Spleen (tissue), 11 donors: ENCODE measurements at regions not wholly inside any gene's neighbourhood (a gene's known extent, or its start where the extent isn't known, plus 50 kb on each side); places are given as distances from the start of the nearest gene placed in this dataset.

Source experiments
- DNase-seq: peaks from one replicate; pipeline ENCODE4 v3.0.0-alpha.2; 2020
- H3K27ac ChIP-seq, 8 donors: fragments of 200-600 bp; sonication (generic) in 7 of 8; 1 replicate in 4 of 8; 2 replicates in 4 of 8; pipeline versions ENCODE4 v1.5.0 to v1.8.0; 2016 to 2021; ENCODE audit warnings: inconsistent platforms in 4 of 8, mild to moderate bottlenecking in 4 of 8, moderate library complexity in 1 of 8
- H3K27me3 ChIP-seq, 7 donors: fragments of 200-600 bp; sonication (generic) in 6 of 7; replicated peaks in 1 of 7; 1 replicate in 4 of 7; 2 replicates in 3 of 7; pipeline versions ENCODE4 v1.5.0 to v1.8.0; 2016 to 2021; ENCODE audit warnings: inconsistent platforms in 3 of 7, mild to moderate bottlenecking in 1 of 7
- H3K36me3 ChIP-seq, 6 donors: fragments of 200-600 bp; sonication (generic) in 5 of 6; 1 replicate in 4 of 6; 2 replicates in 2 of 6; pipeline versions ENCODE4 v1.5.0 to v1.8.0; 2016 to 2021; ENCODE audit warnings: inconsistent platforms in 2 of 6
- H3K4me1 ChIP-seq, 6 donors: fragments of 200-600 bp; sonication (generic) in 5 of 6; 1 replicate in 3 of 6; 2 replicates in 3 of 6; pipeline versions ENCODE4 v1.5.0 to v1.8.0; 2016 to 2021; ENCODE audit warnings: inconsistent platforms in 3 of 6
- H3K4me3 ChIP-seq, 8 donors: fragments of 200-600 bp; sonication (generic) in 7 of 8; 1 replicate in 4 of 8; 2 replicates in 4 of 8; pipeline versions ENCODE4 v1.5.0 to v1.8.0; 2016 to 2021; ENCODE audit warnings: inconsistent platforms in 4 of 8, mild to moderate bottlenecking in 4 of 8, moderate library complexity in 2 of 8
- H3K9me3 ChIP-seq, 8 donors: fragments of 200-600 bp; sonication (generic) in 7 of 8; 1 replicate in 4 of 8; 2 replicates in 4 of 8; pipeline versions ENCODE4 v1.5.0 to v1.8.0; 2016 to 2021; ENCODE audit warnings: inconsistent platforms in 4 of 8
- POLR2A ChIP-seq, 3 donors: fragments of 450-650 bp; IDR thresholded peaks; one replicate each; pipeline ENCODE4 v1.5.1; 2017; ENCODE audit warnings: antibody characterized with exemption in 3 of 3, mild to moderate bottlenecking in 1 of 3
- POLR2AphosphoS5 ChIP-seq, 3 donors: sonication (generic); formaldehyde crosslinking; IDR thresholded peaks; one replicate each; pipeline ENCODE4 v1.5.1; 2017; ENCODE audit warnings: antibody characterized with exemption in 3 of 3
- WGBS, 5 donors: extraction: QIAGEN DNeasy Blood & Tissue Kit in 3 of 5; methylation state at CpG; one replicate each; pipeline versions ENCODE4 v1.1.5 to v1.1.7; 2013 to 2018; 5-methylcytosine and 5-hydroxymethylcytosine counted together
- intact Hi-C: fragments of 100-400 bp; cut with DNase I; formaldehyde crosslinking; loops from one replicate; pipeline ENCODE4 v1.15.0; 2023; ENCODE audit warnings: low total_unique reads
- TF ChIP-seq, protein P1 (sequence below), 11 experiments: fragments of 200-600 bp in 7 of 11; fragments of 450-650 bp in 4 of 11; sonication (generic) in 4 of 11; IDR thresholded peaks in 8 of 11; conservative IDR thresholded peaks in 3 of 11; 1 replicate in 7 of 11; 2 replicates in 4 of 11; pipeline versions ENCODE4 v1.4.0 to v1.8.0; 2016 to 2021; ENCODE audit warnings: antibody characterized with exemption in 11 of 11, inconsistent platforms in 4 of 11, mild to moderate bottlenecking in 1 of 11
- donor health status: healthy with polysubstance abuse.
- donor health status: DM: no; HTN: no; CAD: no; lungs with moderate emphysema.
- donor health status: DM: no; HTN: no; CAD: no.
- donor health status: Bipolar disorder and iron deficiency.
- donor health status: healthy.
- donor health status: DM: no; HTN: no; CAD: no.
- donor health status: DM: yes; HTN: yes; CAD: no.

- Histone ChIP-seq H3K27ac (no peak overlapping the region), H3K4me1 (no peaks in the 10 kb centered on the region), H3K27me3 (peaks cover 0 to 12% (median 0%) of the 10 kb centered on the region in 7 donors), H3K9me3 (no peaks in the 10 kb centered on the region), H3K36me3 (no peaks in the 10 kb centered on the region), H3K4me3 (no peak overlapping the region)
- intact Hi-C loops: no loop called here
- TF ChIP-seq, protein P1, sequence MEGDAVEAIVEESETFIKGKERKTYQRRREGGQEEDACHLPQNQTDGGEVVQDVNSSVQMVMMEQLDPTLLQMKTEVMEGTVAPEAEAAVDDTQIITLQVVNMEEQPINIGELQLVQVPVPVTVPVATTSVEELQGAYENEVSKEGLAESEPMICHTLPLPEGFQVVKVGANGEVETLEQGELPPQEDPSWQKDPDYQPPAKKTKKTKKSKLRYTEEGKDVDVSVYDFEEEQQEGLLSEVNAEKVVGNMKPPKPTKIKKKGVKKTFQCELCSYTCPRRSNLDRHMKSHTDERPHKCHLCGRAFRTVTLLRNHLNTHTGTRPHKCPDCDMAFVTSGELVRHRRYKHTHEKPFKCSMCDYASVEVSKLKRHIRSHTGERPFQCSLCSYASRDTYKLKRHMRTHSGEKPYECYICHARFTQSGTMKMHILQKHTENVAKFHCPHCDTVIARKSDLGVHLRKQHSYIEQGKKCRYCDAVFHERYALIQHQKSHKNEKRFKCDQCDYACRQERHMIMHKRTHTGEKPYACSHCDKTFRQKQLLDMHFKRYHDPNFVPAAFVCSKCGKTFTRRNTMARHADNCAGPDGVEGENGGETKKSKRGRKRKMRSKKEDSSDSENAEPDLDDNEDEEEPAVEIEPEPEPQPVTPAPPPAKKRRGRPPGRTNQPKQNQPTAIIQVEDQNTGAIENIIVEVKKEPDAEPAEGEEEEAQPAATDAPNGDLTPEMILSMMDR (IDR thresholded peaks at IDR 0.05 in 8 of 11, conservative IDR thresholded peaks at IDR 0.05 in 3 of 11): no peak
- TF ChIP-seq POLR2AphosphoS5 (IDR thresholded peaks at IDR 0.05) (no peak), POLR2A (IDR thresholded peaks at IDR 0.05) (no peak)
- no peak for DNase-seq
- WGBS, 5 donors: 86 to 91% (median 88%) methylated on average over 13 of the region's 13 CpGs
Observed at GRCh38 chr7:159229683-159230475, 85.2 kb upstream of the VIPR2 start.

GRCh38 chr7:159227433-159227832 lies 82.8 kb upstream of the VIPR2 start:
- Histone ChIP-seq H3K4me1 (no peaks in the 10 kb centered on the region), H3K27me3 (no peaks in the 10 kb centered on the region), H3K4me3 (no peak overlapping the region), H3K36me3 (no peaks in the 10 kb centered on the region), H3K9me3 (no peaks in the 10 kb centered on the region), H3K27ac (no peak overlapping the region)
- TF ChIP-seq, protein P1 (IDR thresholded peaks at IDR 0.05 in 8 of 11, conservative IDR thresholded peaks at IDR 0.05 in 3 of 11): no peak
- TF ChIP-seq POLR2A (IDR thresholded peaks at IDR 0.05) (no peak), POLR2AphosphoS5 (IDR thresholded peaks at IDR 0.05) (no peak)
- intact Hi-C loops: no loop called here
- DNase-seq: no peak
- 63 to 83% (median 75%) methylated on average over 5 of the region's 5 CpGs for WGBS, 5 donors

GRCh38 chr7:159226011-159226702 lies 81.5 kb upstream of the VIPR2 start:
- Histone ChIP-seq H3K9me3 (no peaks in the 10 kb centered on the region), H3K4me3 (no peak overlapping the region), H3K27me3 (no peaks in the 10 kb centered on the region), H3K36me3 (no peaks in the 10 kb centered on the region), H3K27ac (no peak overlapping the region), H3K4me1 (no peaks in the 10 kb centered on the region)
- intact Hi-C loops: no loop called here
- DNase-seq: no peak
- TF ChIP-seq POLR2A (IDR thresholded peaks at IDR 0.05) (no peak), POLR2AphosphoS5 (IDR thresholded peaks at IDR 0.05) (no peak)
- TF ChIP-seq, protein P1 (IDR thresholded peaks at IDR 0.05 in 8 of 11, conservative IDR thresholded peaks at IDR 0.05 in 3 of 11): no peak
- WGBS, 5 donors: 64 to 90% (median 80%) methylated on average over 6 of the region's 6 CpGs

DNA sequence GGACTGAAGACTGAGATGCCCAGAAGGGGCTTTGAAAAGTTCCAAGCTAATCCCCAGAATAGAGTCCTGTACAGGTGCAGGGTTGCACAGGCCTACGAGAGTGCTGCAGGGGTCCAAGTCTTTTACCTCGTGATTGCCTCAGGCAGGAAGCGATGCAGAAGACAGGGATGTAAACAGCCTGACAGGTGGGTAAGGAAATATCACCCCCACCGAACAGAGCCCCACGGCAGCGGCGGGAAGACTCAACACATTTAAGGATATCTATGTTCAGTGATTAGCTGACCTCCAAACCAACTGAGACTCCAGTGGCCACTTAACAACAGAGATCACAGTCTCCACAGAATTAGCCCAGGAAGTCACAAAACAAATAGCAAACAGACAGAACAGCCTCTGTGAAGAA lies 73.9 kb upstream of the VIPR2 start:
- TF ChIP-seq POLR2AphosphoS5 (IDR thresholded peaks at IDR 0.05): no peak
- TF ChIP-seq, protein P1 (IDR thresholded peaks at IDR 0.05 in 8 of 11, conservative IDR thresholded peaks at IDR 0.05 in 3 of 11): no peak
- no peak for TF ChIP-seq POLR2A (IDR thresholded peaks at IDR 0.05)
- WGBS, 5 donors: 72 to 86% (median 75%) methylated on average over 7 of the region's 7 CpGs
- H3K27me3 ChIP-seq: no peaks in the 10 kb centered on the region
- H3K9me3 ChIP-seq: no peaks in the 10 kb centered on the region
- H3K4me1 ChIP-seq: no peaks in the 10 kb centered on the region
- no peak overlapping the region for H3K27ac ChIP-seq
- DNase-seq: no peak
- no peaks in the 10 kb centered on the region for H3K36me3 ChIP-seq
- H3K4me3 ChIP-seq: no peak overlapping the region
- intact Hi-C loops: no loop called here
